Central memory CD8-positive, alpha-beta T cell (primary cell): ENCODE measurements at regions not wholly inside any gene's neighbourhood (a gene's known extent, or its start where the extent isn't known, plus 50 kb on each side); places are given as distances from the start of the nearest gene placed in this dataset.
A peak's percentile ranks its signal among the peaks of the same experiment; 100 is the strongest.

Experiments used
- ATAC-seq: fragments of 150-1000 bp; cut with Tn5 transposase; replicated peaks from 2 replicates; pipeline ENCODE4 v1.10.0; 2022; ENCODE audit warnings: mild to moderate bottlenecking, moderate FRiP score, moderate number of reproducible peaks; ENCODE audit not compliant: poor library complexity, severe bottlenecking; ENCODE audit errors: extremely low read depth
- DNase-seq, 2 donors: peaks; one replicate each; pipeline ENCODE4 v3.0.0; 2021; ENCODE audit warnings: low spot score in 2 of 2
- H3K27ac Mint-ChIP-seq: one replicate; pipeline ENCODE4 v1.8.0; 2022; ENCODE audit warnings: low read depth, mild to moderate bottlenecking, moderate library complexity, mixed read lengths
- H3K27me3 Mint-ChIP-seq: one replicate; pipeline ENCODE4 v1.8.0; 2022; ENCODE audit warnings: mixed read lengths
- H3K36me3 Mint-ChIP-seq: one replicate; pipeline ENCODE4 v1.8.0; 2022; ENCODE audit warnings: mild to moderate bottlenecking, moderate library complexity, mixed read lengths; ENCODE audit not compliant: insufficient read depth
- H3K4me1 Mint-ChIP-seq: one replicate; pipeline ENCODE4 v1.8.0; 2022; ENCODE audit warnings: mixed read lengths
- H3K4me3 Mint-ChIP-seq: one replicate; pipeline ENCODE4 v1.8.0; 2022; ENCODE audit warnings: mild to moderate bottlenecking, moderate library complexity, mixed read lengths
- H3K9me3 Mint-ChIP-seq: one replicate; pipeline ENCODE4 v1.8.0; 2022; ENCODE audit warnings: mixed read lengths

DNA sequence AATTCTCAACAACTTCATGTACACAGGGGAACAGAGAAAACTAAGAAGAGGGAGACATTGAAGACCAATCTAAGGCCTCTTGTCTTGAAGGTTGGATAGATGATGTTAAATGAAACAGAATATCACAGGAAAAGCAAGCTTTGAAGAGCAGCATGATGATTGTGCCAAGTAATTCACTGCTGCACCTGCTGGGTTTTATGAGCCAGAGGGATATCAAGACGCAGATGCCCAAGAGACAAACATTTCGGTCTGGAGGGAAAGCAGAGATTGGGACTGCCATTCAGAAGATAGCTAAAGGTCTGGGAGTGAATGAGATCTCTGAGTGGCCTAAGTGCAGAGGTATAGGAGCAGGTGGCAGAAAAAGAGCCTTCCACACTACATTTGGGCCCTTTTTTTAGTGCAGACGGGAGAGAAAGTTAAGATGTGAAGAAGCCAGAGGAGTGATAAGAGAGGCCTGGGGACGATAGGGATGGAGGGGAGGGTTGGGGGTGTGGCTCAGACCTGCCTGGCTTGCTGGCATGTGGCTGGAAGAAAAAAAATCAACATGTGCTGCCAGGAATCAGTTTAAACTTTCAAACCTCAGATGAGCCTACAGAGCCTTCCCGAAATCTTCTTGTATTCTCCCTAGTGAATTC, 200.6 kb downstream of the AEBP2 start:
- Mint-ChIP-seq H3K36me3 (no peaks in the 10 kb centered on the region), H3K9me3 (no peaks in the 10 kb centered on the region), H3K4me3 (no peak overlapping the region), H3K27me3 (no peaks in the 10 kb centered on the region), H3K4me1 (no peaks in the 10 kb centered on the region), H3K27ac (no peak overlapping the region)
- DNase-seq (no peak), ATAC-seq (no peak)

DNA sequence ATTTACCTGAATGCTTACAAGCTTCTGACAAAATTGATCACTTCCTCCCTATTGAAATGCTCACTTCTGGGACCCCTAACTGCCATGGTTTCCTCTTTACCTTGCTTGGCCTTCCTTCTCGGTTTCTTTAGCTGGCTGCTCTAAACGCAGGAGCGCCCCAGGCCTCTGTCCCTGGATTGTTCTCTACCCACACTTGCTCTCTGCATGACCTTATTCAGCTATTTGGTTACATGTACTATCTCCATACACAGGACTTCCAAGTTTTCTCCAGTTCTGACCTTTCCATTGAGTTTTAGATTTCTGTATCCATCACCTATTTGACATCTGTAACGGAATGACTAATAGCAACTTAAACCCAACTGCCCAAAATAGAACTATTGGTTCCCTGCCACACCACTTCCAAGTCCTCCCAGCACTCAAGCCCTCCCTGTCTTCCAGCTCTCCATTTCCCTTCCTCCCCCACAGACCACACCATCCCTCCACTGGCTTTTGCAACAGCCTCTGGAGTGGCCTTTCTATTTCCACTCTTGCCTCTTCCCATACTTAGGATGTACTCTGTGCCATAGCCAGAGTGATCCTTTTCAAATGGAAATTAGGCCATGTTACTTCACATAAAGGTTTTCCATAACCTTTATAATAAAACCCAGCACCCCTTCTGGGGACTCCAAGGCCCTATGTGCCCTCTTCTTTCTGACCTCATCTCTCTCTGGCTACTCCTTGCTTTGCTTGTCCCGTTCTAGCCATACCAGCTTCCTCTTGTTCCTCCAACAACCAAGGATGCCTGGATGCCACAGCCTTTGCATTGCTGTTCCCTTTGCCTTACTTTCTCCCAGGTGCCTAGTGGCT, 202.2 kb downstream of the AEBP2 start:
- no peak for DNase-seq
- ATAC-seq, result no peak
- peaks cover 5% of the 10 kb centered on the region for H3K9me3 Mint-ChIP-seq
- no peak overlapping the region for H3K4me3 Mint-ChIP-seq
- no peaks in the 10 kb centered on the region for H3K36me3 Mint-ChIP-seq
- no peak overlapping the region for H3K27ac Mint-ChIP-seq
- no peaks in the 10 kb centered on the region for H3K27me3 Mint-ChIP-seq
- H3K4me1 Mint-ChIP-seq, result no peaks in the 10 kb centered on the region

DNA sequence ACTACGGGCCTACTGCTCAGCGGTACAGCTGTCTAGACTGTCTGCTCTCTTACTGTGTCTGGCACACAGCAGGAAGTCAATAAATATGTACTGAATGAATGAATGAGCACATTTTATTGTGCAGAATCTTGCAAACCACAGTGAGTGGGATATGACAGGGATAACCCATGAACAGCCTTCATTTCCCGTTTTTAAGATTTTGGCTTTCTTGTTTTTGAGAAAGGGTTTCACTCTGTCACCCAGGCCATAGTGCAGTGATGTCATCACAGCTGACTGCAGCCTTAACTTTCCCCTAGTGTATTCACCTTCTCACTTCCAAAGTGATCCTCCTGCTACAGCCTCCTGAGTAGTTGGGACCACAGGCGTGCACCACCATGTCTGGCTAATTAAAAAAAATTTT, 203.1 kb downstream of the AEBP2 start:
- no peak overlapping the region for H3K4me3 Mint-ChIP-seq
- no peaks in the 10 kb centered on the region for H3K36me3 Mint-ChIP-seq
- no peak for ATAC-seq
- H3K9me3 Mint-ChIP-seq, result peaks cover 5% of the 10 kb centered on the region
- DNase-seq, result no peak
- H3K4me1 Mint-ChIP-seq, result no peaks in the 10 kb centered on the region
- H3K27me3 Mint-ChIP-seq, result no peaks in the 10 kb centered on the region
- no peak overlapping the region for H3K27ac Mint-ChIP-seq

DNA sequence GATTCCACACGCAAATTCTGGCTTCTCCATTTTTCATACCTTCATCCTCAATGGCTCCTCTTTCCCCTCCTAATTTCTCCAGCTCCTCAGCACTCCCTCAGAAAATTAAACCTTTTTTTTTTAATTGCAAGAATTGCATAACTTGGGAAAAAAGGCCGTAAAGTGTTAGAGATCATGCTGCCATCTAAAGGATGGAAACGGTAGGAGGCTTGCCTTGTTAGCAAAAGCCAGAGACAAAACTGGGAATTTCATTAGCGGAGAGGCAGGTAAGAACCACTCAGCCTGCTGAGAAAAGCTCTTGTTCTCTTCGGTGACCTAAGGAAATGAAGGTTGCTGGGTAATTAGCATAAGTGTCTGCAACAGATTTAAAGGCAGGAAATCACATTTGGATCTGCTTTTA, 204.3 kb downstream of the AEBP2 start:
- no peak for ATAC-seq
- peaks cover 5% of the 10 kb centered on the region for H3K9me3 Mint-ChIP-seq

DNA sequence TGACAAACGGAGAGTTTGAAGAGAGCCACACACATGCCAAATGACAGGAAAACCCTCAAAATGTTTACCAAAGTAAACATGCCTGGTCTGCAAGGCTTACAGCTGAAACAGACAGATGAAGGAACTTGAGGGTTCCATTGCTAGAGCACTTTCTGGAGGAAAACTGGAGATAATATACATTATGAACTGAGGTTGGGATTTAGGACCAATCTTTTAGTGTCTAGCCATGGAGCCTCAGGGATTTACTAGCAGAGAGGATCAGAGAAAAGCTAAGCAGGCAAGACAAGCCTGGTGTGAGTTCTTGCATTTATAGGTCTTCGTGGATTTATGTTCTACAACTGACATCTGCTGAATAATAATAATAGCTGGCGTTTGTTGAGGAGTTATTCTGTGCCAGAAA, 205.3 kb downstream of the AEBP2 start:
- no peaks in the 10 kb centered on the region for H3K4me1 Mint-ChIP-seq
- DNase-seq (no peak), ATAC-seq (no peak)
- no peaks in the 10 kb centered on the region for H3K36me3 Mint-ChIP-seq
- H3K27me3 Mint-ChIP-seq, result no peaks in the 10 kb centered on the region
- no peak overlapping the region for H3K4me3 Mint-ChIP-seq
- H3K9me3 Mint-ChIP-seq, result peaks cover 5% of the 10 kb centered on the region
- H3K27ac Mint-ChIP-seq, result no peak overlapping the region

More for the DNA sequence above, 204.3 kb downstream of the AEBP2 start:
- H3K36me3 Mint-ChIP-seq, result no peaks in the 10 kb centered on the region
- no peaks in the 10 kb centered on the region for H3K4me1 Mint-ChIP-seq
- no peak overlapping the region for H3K27ac Mint-ChIP-seq
- H3K4me3 Mint-ChIP-seq, result no peak overlapping the region
- no peak for DNase-seq
- H3K27me3 Mint-ChIP-seq, result no peaks in the 10 kb centered on the region

GRCh38 chr12:19645823-19646222, 206.5 kb downstream of the AEBP2 start:
- Mint-ChIP-seq H3K9me3 (peaks cover 5% of the 10 kb centered on the region), H3K4me1 (no peaks in the 10 kb centered on the region), H3K27me3 (no peaks in the 10 kb centered on the region), H3K36me3 (no peaks in the 10 kb centered on the region), H3K27ac (no peak overlapping the region), H3K4me3 (no peak overlapping the region)
- ATAC-seq, result no peak
- DNase-seq, result no peak

GRCh38 chr12:19646599-19646998, 207.3 kb downstream of the AEBP2 start:
- Mint-ChIP-seq H3K36me3 (no peaks in the 10 kb centered on the region), H3K4me3 (no peak overlapping the region), H3K9me3 (peaks cover 5% of the 10 kb centered on the region), H3K27me3 (no peaks in the 10 kb centered on the region), H3K4me1 (no peaks in the 10 kb centered on the region), H3K27ac (no peak overlapping the region)
- DNase-seq, result no peak
- no peak for ATAC-seq

DNA sequence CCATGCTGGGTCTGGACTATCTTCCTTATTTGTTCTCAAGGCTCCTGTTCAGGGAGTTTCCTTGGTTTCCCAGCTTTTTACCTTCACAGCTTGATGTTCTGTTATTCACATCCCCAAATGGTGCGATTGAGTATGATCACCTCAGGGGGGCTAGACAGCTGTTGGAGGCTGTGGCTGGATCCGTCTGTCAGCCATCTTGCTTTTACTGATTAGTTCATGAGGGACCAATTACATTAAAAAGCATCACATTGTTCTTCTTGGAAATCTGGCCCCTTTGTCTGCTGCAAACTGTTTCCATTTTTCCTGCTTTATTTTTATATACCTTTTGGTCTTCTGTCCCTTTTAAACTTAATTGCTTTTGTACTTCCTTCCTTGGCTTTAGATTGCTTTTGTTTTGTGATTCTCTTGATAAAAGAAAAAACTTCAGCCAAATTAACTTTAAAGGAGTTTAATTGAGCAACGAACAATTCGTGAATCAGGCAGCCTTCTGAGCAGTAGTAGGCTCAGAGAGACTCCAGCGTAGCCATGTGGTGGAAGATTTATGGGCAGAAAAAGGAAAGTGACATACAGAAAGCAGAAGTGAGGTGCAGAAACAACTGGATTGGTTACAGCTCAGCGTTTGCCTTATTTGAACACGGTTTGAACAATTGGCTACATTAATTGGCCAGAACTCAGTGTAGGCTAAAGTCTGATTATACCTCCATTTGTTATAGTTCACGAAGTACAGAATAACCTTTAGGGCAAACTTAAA, 208.7 kb downstream of the AEBP2 start:
- no peak overlapping the region for H3K27ac Mint-ChIP-seq
- DNase-seq (no peak), ATAC-seq (no peak)
- H3K9me3 Mint-ChIP-seq, result peaks cover 5% of the 10 kb centered on the region
- no peaks in the 10 kb centered on the region for H3K36me3 Mint-ChIP-seq
- H3K4me1 Mint-ChIP-seq, result no peaks in the 10 kb centered on the region
- no peaks in the 10 kb centered on the region for H3K27me3 Mint-ChIP-seq
- no peak overlapping the region for H3K4me3 Mint-ChIP-seq

GRCh38 chr12:19648591-19648990, 209.3 kb downstream of the AEBP2 start:
- Mint-ChIP-seq H3K4me1 (no peaks in the 10 kb centered on the region), H3K36me3 (no peaks in the 10 kb centered on the region), H3K27me3 (no peaks in the 10 kb centered on the region), H3K9me3 (peaks cover 5% of the 10 kb centered on the region), H3K4me3 (no peak overlapping the region), H3K27ac (no peak overlapping the region)
- no peak for DNase-seq
- ATAC-seq, result no peak

DNA sequence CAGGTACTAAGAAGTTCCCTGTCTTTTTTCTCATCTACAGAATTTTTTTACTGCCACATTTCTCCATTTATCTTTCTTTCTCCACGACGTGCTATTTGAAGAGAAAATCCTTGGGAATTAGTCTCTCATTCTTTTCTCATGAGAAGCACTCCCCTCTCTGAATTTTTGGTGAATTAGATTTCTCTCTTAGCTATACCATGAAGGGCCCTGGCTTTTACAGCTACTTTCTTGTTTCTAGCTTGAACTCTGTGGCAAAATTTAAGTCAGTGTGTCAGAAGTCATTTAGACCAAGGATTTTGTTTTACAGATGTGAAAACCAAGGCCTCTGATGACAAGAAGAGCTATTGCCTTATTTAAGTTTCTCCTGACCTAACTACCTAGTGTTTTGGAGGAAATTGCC, 213.1 kb downstream of the AEBP2 start:
- no peaks in the 10 kb centered on the region for H3K36me3 Mint-ChIP-seq
- ATAC-seq (no peak), DNase-seq (no peak)
- H3K9me3 Mint-ChIP-seq, result no peaks in the 10 kb centered on the region
- no peaks in the 10 kb centered on the region for H3K27me3 Mint-ChIP-seq
- H3K27ac Mint-ChIP-seq, result peak overlapping the region; percentile 17
- no peaks in the 10 kb centered on the region for H3K4me1 Mint-ChIP-seq
- H3K4me3 Mint-ChIP-seq, result no peak overlapping the region

DNA sequence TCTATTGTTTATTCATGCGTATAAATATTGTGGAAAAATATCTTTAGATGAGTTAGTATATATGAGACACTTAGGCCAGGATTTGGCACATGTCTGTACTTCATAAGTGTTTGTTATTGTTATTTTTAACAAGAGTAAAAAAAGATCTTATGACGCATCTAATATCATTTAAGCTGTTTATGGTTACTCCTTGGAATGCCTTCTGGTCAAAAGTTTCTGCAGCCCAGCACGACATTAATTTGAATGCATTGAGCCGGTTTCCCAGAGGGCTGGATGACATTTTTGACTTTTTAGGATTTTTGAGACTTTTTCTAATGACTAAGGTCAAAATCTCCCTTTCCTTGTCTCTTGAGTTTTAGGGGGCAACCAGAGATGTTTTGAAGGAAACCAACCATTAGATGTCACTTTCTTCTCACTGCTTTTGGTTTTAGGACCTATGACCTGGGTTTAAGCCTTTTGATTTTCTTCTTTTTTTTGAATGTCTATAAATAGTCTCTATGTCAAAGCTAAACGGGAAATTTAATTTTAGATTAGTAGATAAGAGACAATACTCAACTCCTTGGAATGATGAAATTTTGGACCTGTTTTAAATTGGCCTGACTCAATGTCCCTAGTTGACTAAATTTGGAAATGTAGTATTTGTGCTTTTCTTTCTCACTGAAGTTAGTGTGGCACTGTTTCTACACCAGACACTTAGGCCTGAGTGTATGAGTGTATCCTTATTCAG, 215.5 kb downstream of the AEBP2 start:
- DNase-seq (no peak), ATAC-seq (no peak)
- no peak overlapping the region for H3K4me3 Mint-ChIP-seq
- no peak overlapping the region for H3K27ac Mint-ChIP-seq
- no peaks in the 10 kb centered on the region for H3K4me1 Mint-ChIP-seq
- H3K36me3 Mint-ChIP-seq, result no peaks in the 10 kb centered on the region
- no peaks in the 10 kb centered on the region for H3K27me3 Mint-ChIP-seq
- no peaks in the 10 kb centered on the region for H3K9me3 Mint-ChIP-seq

DNA sequence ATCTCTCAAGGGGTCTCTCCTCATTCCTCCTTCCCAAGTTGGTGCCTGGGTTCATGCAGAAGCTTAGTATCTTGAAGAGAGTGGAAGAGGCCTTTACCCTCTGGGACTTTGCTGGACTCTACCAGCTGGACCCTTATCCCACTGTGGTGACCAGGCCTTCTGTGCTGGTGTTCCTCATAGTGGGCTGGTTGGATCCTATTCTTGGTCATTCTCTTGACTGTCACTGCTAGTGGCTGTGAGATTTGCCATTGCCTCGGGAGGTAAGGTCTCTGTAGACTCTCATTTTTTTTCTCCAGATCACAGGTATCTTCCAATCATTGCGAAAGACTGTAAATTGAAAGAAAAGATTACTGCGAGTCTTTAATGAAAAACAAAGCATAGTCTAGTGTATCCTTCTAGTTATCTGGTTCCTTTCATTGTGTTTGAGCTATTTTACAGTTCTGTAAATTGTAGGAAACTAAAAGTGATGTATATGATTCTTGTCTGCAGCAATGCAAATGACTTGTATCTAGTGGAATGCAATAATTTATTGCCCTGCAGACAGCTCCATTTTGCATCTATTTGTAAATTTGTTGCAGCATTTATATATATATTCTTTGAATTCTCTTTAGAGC, 217.9 kb downstream of the AEBP2 start:
- no peaks in the 10 kb centered on the region for H3K27me3 Mint-ChIP-seq

More for the DNA sequence above, 217.9 kb downstream of the AEBP2 start:
- DNase-seq (no peak), ATAC-seq (no peak)
- no peaks in the 10 kb centered on the region for H3K36me3 Mint-ChIP-seq
- H3K4me1 Mint-ChIP-seq, result peaks cover 6% of the 10 kb centered on the region
- no peak overlapping the region for H3K27ac Mint-ChIP-seq
- H3K4me3 Mint-ChIP-seq, result no peak overlapping the region
- no peaks in the 10 kb centered on the region for H3K9me3 Mint-ChIP-seq
